HG03064 (cell line): ENCODE measurements at regions not wholly inside any gene's neighbourhood (a gene's known extent, or its start where the extent isn't known, plus 50 kb on each side); places are given as distances from the start of the nearest gene placed in this dataset.
"Not testable (repeated sequence)": the region's sequence is repeated elsewhere in the genome, so short reads cannot be mapped to it uniquely, and the experiment has no call there.

ENCODE experiments used
- ATAC-seq: cut with Tn5 transposase; IDR thresholded peaks from one replicate; pipeline ENCODE4 v1.9.1; 2021; ENCODE audit warnings: low read depth; ENCODE audit not compliant: unreplicated experiment

DNA sequence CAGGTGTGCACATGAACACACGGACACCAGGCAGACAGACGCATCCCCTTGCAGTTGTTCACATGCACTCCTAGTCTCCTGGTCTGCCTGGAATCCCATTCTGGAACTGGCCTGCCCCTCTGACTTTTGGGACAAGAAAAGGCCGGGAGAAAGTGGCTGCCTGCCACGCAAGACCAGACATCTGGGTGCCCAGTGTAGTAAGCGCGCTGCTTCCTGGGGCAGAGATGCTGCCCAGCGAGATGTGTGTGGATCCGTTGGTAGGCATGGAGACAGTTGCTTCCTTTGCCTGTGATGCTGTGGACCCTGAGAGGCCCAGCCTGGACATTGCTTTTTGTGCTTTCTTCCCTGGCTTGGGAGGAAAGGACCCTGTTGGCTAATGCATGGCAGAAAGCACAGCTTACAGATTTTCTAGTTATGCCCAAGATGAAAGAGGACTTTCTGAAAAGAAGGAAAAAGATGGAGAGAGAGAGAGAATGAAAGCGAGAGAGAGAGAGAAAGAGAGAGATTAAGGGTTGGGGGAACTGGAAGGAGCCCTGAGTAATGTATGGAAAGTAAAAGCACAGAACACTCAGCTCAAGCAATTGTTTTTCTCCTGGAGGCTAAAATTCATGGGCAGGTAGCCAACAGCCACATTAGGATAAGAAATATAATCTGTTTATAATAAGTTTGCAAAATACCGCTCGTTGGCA is 235.3 kb downstream of the BCL2L11 start:
- not testable (repeated sequence) for ATAC-seq

DNA sequence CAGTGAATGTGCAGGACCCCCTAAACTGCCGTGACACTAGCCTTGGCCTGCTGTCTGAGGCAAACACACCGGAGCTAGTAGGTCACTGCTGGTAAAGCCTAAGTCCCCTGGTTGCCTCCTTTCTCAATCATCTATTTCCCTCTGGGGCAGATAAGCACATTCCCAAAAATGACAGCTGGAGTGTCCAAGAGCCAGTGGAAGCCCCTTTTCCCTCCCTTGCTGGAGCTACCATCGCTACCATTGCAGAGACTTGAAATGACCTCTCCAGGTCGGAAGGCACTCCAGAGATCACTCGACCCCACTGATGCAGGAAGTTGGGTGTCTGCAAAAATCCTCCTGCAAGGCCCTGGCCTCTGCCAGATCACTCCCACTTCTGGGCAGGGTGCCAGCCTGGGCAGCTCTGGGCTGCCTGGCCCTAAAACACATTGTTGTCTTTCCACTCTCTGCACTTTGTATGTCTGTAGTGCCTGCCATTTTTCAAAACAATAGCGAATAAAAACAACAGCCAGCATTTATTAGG is 235.9 kb downstream of the BCL2L11 start:
- ATAC-seq = not testable (repeated sequence)

DNA sequence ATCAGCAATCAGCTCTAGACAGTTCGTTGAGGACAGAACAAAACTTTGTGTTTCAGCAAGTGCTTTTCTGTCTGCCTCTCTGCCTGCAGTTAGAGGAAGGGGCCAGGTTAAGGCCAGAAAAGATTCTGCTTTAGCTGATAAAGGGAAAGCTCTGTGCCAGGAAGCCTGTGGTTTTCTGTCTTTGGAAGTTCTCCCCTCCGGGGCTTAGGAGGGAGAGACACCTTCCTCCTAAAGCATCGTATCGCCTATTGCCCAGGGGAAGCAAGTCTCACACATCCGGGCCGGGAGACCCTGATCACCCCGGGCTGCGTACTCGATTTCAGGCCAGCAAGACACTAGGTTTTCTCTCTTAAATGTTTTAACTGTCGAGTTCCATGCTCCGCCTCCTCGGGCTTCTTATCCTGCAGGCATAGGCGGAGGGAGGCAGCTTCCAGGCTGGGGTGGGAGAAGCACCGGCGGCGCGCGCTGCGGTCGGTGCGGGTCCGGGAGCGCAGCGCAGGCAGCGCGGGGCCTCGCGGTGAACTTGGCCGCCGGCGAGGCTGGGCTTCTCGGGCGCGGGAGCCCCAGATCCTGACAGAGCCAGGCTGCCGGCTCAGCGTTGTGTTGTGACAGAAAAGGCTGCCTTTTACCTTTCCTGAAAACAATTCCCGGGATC is 245.4 kb downstream of the BCL2L11 start:
- ATAC-seq = not testable (repeated sequence)

DNA sequence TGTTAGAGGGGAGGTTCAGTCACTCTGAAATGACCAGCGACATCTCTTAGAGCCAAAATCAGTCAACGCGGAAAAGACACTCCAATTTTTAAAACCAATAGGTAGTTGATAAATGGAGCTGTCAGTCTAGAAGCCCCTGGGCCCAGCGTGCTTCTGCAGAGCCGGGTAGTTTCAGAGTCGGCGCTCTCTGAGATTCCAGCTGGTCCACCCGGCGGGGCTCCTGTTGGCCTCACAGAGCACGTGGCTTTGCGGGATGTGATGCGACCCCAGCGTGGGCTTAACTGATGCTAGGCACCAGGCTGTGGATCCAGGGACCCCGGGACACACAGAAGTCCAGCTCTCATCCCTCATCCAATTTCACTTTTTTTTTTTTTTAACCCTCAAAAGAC is 245.9 kb downstream of the BCL2L11 start:
- ATAC-seq = not testable (repeated sequence)

GRCh38 chr2:111367080-111367479 is 246.4 kb downstream of the BCL2L11 start:
- not testable (repeated sequence) for ATAC-seq

DNA sequence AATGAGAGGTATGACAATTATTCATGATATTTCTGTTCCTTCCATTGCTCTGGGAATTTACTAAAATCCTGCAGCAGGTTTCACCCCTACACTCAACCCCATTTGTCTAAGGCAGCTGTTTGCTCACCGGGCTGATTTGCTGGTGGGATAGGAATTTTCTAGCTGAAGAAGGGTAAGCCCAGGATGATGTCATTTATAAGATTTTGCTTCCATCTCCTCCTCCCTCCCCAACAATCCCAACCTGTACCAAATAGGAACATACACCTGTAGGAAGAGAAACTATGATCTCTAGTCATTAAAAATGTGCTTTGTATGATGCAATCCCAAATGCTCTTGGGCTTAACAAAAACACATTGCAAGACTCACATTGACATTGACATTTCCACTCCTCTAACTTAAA is 247.2 kb downstream of the BCL2L11 start:
- not testable (repeated sequence) for ATAC-seq

DNA sequence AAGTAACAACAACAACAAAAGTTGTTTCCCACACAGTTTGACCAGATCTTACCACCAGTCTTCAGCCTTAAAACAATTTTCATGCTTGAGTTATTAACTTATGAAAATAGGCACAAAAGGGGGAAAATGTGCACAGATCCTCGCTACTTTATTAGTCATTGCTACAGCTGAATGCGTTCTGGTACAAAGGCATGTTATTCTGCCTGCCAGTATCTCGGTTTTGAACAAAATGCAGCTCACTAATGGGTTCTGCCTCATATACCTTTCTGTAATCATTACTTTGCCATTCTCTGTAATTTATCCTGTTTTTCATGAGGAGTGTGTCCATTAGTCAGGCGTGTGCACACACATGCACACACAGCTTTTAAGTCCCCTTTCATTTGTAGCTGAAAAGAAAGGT is 247.6 kb downstream of the BCL2L11 start:
- ATAC-seq = not testable (repeated sequence)

DNA sequence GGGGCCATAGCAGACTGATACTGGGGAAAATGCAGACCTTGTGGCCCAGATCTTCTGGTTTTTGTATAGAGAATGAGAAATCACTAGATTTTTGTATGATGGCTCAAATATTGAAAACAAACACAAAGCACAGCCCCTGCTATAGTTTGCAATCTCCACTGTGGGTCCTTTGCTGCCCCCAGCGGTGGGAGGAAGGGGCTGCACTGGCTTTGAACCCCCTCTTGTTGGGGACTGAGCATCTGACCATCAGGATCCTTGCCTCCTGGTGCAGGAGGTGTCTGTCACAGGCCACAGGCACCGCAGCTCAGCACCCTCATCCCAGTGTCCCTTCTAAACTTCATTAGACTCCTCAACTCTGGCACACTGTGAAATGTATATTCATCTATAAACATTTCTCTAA is 252.3 kb downstream of the BCL2L11 start:
- ATAC-seq = not testable (repeated sequence)

DNA sequence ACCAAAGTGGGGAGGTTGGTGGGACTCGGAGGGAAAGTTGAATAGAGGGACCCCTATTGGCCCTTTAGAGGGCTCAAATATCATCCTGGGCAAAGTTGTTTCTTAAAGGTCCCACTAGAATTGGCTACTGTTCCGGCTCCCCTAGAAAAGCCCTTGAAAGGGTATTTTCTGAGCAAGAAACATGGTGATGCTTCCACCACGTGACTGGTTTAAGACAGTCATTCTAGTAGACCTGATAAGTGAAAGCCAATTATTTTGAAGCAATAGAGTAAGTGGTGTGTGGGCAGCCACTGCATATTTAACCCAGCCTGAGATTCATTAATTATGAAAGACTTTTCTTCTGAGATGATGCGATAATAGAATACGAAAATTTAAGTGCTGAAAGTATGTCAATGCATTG is 253.3 kb downstream of the BCL2L11 start:
- not testable (repeated sequence) for ATAC-seq

DNA sequence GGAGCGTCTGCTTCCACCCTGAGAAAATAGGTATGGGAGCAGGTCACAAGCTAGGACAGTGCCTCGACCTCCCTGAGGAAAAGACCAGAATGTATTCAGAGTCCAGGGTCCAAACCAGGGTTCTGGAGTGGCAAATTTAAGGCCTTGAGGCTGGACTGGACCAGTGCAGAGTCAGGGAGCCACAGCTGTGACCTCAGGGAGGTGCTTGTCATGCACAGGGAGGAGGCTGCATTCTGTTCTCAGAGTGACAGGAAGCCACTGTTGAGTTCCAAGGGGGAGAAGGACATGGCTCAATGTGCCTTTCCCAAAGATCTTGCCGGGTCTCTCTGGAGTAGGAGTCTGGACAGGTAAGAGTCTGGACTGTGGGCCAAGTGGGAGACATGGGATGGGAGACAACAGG is 254.0 kb downstream of the BCL2L11 start:
- not testable (repeated sequence) for ATAC-seq

GRCh38 chr2:111375320-111375883 is 254.7 kb downstream of the BCL2L11 start:
- ATAC-seq = not testable (repeated sequence)

- ATAC-seq = not testable (repeated sequence)
Observed at GRCh38 chr2:111376272-111376970, 255.7 kb downstream of the BCL2L11 start.

- ATAC-seq = not testable (repeated sequence)
Observed at GRCh38 chr2:111376971-111377352, 256.2 kb downstream of the BCL2L11 start.

DNA sequence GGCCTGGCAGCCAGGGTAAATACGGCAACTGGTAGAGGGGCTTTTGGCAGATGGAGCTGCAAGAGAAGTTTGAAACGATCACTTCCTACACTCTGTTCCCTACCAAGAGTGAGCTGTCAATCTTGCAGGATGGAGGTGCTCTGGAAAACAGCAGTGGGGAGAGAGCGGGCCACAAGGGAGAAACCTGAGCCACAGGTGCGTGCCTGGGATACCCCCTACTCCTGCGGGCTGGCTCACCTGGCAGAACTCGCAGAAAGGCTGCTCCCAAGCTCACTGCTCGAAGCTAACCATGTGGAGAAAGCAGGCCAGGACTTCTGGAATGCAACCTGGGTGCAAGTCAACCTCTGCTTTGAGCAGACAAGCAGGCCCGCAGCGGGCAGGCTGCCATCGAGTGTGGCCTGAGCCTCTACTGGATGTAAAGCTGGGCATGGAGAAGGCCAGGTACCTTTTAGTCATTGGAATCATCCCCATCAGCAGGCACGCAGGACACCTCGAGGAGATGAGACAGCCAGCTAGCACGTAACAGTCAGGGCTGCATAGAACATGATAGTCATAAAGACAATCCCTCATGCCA is 256.8 kb downstream of the BCL2L11 start:
- not testable (repeated sequence) for ATAC-seq

- ATAC-seq = not testable (repeated sequence)
Observed at GRCh38 chr2:111378348-111378747, 257.6 kb downstream of the BCL2L11 start.

DNA sequence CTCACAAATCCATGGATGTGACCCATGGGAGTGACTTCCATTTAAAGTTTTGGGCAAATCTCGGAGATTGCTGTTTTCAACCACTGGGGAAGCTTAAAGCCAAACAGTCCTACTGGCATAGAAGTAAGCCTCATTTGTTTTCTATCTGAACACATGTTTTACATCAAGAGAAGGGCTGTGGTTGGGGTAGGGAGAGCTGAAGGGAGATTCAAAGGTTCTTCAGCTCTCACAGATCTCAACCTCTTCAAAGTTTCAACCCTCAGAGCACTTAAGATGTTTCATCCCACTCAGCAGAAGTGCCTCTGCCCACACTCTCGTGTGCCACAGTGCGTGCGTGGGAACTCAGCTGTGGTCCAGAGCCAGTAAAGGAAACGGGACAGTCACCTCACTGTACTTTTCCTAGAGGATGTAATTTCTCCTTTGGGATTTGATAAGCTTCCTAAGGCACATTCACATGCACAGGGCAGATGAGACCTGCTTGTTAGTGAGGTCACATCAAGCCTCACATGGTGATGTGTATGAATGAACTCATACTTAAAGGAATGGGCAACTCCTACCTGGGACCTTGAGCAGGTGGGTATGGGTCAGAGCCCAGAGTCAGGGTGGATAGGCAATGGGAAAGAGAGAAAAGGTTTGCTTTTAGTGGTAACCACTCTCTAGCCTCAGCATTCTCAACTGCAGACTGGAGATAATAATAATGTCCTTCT is 260.2 kb downstream of the BCL2L11 start:
- not testable (repeated sequence) for ATAC-seq

GRCh38 chr2:111381530-111382306 is 261.0 kb downstream of the BCL2L11 start:
- ATAC-seq = not testable (repeated sequence)

DNA sequence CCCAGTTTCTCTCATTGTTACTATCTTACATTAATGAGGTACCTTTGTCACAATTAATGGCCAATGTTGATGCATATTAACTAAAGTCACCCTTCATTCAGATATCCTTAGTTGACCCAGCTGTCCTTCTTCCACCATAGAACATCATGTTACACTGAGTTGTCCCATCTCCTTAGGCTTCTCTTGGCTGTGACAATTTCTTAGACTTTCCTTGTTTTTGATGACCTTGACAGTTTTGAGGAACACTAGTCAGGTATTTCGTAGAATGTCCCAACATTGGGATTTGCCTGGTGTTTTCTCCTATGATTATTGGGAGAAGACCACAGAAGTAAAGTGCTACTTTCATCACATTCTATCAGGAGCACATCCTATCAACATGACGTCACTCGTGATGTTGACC is 261.8 kb downstream of the BCL2L11 start:
- not testable (repeated sequence) for ATAC-seq

DNA sequence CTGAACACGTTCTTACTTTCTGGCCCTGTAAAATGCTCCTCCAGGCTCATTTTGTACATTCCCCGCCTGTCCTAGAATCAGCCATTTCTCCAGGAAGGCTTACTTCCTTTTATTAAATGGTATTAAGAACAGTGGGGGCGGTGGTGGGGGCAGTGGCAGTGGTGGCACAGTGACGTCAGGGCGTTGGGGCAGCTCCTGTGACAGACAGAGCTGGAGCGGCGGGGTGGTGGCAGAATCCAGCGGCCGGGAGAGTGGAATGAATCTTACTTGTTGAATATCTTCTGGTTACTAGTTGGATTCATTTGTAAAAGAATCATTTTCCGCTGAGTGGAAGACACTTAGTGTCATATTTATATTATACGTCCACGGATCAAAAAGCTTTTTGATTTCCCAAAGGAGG is 262.6 kb downstream of the BCL2L11 start:
- not testable (repeated sequence) for ATAC-seq
